HG03039 (cell line): ENCODE measurements at regions not wholly inside any gene's neighbourhood (a gene's known extent, or its start where the extent isn't known, plus 50 kb on each side); places are given as distances from the start of the nearest gene placed in this dataset.

Source experiments
- ATAC-seq: cut with Tn5 transposase; IDR thresholded peaks from one replicate; pipeline ENCODE4 v1.9.1; 2021; ENCODE audit warnings: mild to moderate bottlenecking, moderate library complexity; ENCODE audit not compliant: unreplicated experiment

DNA sequence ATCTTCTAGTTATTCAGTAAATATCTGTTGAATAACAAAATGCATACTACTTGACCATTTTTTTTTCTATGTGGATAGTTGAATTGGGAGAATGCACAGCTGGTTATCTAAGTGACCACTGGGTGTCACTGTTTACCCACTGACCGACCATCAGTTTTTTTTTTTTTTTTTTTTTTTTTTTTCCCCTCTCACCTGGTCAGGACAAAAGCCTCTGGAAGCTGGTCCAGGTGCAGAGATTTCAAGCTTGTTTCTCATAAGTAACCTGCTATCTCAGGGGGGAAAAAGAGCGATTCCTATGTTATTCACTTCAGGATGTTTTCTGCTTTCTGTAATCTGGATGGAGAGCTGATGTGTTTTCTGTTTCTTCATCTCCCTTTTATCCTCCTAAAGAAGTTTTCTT lies 256.0 kb downstream of the DCDC2C start:
- no peak for ATAC-seq

DNA sequence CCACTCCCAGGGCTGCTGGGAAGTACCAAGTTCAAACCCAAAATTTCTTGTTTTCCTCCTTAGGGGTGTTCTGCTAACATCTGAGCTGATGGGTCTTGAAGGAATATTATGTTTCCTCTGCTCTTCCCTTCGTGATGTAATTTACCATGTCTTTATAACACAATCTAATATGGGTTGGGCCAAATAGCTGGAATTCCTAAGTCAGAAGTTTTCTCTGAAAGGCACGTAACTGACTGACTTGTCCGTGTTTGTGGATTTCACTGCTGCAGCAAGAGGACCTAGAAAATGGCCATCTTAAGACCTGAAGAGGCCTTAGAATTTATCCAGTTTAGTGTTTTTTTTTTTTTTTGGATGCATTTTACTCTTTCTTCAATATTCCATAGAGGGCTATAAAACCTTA lies 256.7 kb downstream of the DCDC2C start:
- no peak for ATAC-seq

- no peak for ATAC-seq
These were observed 259.3 kb downstream of the DCDC2C start for GRCh38 chr2:3962719-3963118.

DNA sequence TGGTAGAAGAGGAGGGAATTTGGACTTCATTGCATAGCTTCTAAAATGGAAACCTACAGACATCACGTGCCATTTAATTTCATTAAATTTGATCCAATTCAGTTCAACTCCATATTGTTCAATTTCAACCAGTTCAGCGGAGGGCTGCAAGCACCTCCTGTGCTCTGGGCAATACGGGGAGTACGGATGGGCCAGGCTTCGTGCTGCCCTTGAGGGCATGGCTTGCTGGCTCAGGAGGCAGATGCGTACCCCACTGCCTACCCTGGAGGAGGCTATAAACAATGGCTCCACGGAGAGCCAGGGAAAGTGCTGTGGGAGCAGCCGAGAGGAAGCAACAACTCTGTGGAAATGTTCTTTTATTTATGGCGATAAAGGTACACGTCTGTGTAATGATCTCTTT lies 261.8 kb downstream of the DCDC2C start:
- ATAC-seq: no peak

GRCh38 chr2:3965953-3966352 lies 262.6 kb downstream of the DCDC2C start:
- ATAC-seq: no peak

- no peak for ATAC-seq
These were observed 263.1 kb downstream of the DCDC2C start for GRCh38 chr2:3966470-3966869.

DNA sequence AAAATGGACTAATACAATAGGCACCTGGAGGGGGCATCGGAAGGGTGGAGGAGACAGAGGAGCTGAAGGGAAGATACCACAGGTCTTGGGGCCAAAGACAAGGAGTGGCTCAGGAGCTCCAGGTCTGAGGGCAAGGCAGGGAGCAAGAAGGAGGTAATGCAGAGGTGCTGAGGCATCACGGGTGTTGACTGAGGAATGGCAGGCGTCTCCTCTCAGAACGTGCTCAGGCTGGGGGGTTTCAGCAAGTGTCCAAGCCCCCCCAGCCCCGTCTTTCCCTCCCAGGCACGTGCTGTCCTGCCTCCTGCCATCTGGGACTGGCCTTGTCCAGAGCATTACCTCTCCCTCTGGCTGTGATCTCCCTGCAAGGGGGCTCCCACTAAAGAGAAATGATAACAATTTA lies 265.4 kb downstream of the DCDC2C start:
- no peak for ATAC-seq

DNA sequence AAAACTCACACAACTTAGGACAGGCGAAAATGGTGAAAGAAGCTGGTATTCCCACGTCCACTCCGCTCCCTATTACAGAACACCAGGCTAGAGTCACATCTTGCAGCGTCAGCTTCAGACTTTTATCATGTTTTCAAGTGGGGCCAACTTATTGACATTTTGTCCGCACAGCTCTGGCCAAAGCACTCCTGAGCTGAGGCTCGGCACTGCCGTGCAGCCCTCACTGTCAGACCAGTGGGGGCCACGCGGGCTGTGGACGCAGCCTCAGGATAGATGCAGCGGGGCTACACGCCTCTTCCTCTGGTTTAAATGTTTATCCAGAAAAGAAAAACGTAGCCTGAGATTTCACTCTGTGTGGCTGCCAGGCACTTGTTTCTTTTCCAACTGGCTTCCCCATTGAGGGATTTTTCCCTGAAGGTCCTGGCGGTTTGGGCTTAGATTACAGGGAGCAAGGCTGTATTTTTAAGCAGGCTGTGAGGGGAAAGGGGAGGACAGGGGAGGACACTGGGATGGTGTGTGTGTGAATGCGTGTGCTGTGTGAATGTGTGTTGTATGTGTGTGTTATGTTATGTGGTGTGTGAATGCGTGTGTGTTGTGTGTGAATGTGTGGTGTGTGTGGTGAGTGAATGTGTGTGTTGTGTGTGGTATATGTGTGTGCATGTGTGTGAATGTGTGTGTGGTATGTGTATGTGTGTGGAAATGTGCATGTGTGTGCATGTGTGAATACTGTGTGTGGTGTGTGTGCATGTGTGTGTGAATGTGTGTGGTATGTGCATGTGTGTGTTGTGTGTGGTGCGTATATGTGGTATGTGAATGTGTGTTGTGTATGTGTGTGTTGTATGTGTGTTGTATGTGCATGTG lies 267.6 kb downstream of the DCDC2C start:
- ATAC-seq: no peak

DNA sequence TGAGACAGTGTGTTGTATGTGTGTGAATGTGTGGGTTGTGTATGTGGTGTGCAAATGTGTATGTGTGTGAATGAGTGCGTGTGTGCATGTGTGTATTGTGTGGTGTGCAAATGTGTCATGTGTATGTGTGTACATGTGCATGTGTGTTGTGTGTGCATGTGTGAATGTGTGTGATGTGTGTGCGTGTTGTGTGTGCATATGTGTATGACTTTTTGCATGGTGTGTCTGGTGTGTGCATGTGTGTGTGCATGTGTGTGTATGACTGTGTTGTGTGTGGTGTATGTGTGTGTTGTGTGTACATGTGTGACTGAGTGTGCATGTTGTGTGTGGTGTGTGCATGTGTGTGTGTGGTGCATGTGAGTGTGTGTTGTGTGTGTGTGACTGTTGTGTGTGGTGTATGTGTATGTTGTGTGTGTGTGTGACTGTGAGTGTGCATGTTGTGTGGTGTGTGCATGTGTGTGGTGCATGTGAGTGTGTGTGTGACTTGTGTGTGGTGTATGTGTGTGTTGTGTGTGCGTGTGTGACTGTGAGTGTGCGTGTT lies 268.3 kb downstream of the DCDC2C start:
- no peak for ATAC-seq

- no peak for ATAC-seq
These were observed 269.0 kb downstream of the DCDC2C start for GRCh38 chr2:3972377-3972776.

DNA sequence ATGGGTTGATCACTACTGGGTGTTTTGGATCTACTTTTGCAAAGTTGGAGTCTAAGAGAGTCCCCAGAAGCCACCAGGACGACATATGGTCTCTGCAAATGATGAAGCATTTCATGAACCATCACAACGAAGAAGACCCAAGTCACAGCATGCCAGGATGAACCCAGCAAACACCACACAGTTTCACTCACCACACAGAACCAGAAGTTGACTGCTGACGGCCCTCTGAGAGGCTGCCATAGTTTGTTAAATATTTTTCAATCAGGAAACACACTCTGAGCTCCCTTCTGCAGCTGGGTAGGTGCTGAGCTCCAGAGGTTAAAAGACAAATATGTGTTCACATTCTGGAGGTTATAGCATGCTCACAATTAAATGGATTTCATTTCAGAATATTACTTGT lies 271.4 kb downstream of the DCDC2C start:
- ATAC-seq: no peak

DNA sequence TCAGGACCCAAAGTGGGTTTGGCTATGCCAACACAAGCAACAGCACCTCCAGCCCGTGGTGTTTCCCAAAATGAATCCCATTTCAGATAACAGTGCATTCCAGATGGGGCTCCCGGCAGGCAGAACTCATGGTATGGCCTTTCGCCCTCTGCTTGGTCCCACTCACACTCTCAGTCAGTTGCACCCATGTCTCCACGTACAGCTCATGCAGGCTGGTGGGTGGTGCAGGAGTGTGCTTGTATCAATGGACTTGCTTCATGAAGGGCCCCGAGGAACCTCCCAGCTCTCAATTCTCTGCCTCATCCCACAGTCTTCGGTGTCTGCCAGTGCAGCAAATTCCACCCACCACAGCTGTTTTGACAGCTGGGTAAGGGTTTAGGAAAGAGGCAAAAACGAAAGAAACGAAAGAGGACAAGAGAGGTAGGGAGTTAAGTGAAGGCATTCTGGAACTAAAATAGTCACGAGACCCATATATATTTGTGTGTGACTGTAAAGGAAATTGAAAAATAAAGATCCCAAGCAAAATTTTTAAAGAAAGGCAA lies 278.1 kb downstream of the DCDC2C start:
- ATAC-seq: no peak

GRCh38 chr2:3982160-3982559 lies 278.8 kb downstream of the DCDC2C start:
- ATAC-seq: no peak

- ATAC-seq: no peak
These were observed 282.7 kb downstream of the DCDC2C start for GRCh38 chr2:3986063-3986462.

DNA sequence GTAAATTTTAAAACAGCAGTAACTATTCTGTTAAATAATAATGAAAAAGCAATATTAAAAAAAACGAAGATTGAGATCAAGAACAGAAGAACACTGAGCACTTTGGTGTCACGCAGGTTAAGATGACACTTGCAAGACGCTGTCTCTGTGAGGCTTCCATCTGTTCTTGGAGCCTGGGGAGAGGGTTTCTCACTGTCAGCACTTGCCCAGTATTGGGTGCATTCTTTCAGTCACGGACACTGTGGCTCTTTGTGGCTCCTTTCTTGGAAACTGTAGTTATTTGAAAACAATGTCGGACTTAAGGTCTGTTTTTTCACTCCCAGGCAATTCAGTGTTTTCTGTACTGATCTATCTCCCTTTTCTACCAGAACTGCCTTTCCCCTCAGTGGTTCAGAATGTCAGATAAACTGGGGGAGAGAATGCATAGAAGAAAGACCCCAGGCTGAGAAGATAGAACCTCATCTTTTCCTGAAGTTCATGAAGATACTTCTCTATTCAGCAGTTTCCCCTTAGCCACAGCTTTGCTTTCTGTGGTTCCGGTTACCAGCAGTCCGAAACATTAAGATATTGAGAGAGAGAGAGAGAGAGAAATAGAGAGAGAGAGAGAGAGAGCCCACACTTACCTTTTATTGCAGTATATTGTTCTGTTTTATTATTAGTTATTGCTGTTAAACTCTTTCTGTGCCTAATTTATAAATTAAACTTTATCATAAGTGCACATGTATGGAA lies 283.3 kb downstream of the DCDC2C start:
- ATAC-seq: no peak

- no peak for ATAC-seq
These were observed 299.5 kb downstream of the DCDC2C start for GRCh38 chr2:4002841-4003403.

DNA sequence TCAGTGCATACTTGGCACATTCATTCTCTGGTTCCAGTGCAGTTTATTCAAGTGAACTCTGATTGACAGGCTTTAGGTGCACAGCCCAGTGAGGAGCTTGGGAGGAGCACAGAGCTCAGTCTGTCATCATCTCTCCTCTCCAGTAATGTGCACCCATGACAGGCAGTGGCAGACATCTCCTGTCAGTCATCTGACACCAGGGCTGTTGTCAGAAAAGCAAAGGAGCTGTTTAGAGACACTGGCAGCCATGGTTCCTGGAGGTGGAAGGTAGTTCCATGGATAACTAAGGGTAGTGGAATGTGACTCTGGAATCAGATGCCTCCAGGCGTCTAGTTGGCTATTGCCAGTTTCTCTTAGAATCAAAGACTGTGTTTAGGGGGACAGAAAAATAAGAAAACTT lies 308.8 kb downstream of the DCDC2C start:
- no peak for ATAC-seq

GRCh38 chr2:4018535-4018934 lies 315.2 kb downstream of the DCDC2C start:
- ATAC-seq: no peak

- ATAC-seq: no peak
These were observed 316.8 kb downstream of the DCDC2C start for GRCh38 chr2:4020153-4020552.

DNA sequence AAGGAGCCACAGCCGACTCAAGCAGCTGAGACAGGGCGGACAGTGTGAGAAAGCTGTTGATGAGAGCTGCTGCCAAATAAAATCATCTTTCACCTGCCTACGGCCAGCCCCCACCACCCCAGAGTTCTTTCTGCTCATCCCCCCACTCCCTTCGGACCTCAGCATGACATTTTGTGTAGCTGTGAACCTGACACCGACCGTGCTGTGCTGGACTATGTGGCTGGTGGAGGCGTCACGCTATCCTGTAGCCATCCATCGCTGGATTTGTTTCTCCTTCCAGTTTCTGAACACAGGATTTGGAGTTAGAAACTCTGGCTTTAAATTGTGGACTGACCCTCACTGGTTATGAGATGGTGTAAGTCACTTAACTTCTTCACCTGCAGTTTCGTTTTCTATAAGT lies 317.3 kb downstream of the DCDC2C start:
- ATAC-seq: no peak

- no peak for ATAC-seq
These were observed 321.2 kb downstream of the DCDC2C start for GRCh38 chr2:4024605-4025004.
